GM18507 (cell line): ENCODE measurements at regions not wholly inside any gene's neighbourhood (a gene's known extent, or its start where the extent isn't known, plus 50 kb on each side); places are given as distances from the start of the nearest gene placed in this dataset.
"Not testable (repeated sequence)": the region's sequence is repeated elsewhere in the genome, so short reads cannot be mapped to it uniquely, and the experiment has no call there.

Experiments
- DNase-seq: peaks from one replicate; pipeline ENCODE4 v3.0.0; 2011; ENCODE audit warnings: low read depth; ENCODE audit not compliant: insufficient read length; ENCODE audit errors: extremely low spot score
- FAIRE-seq: peaks from 2 replicates; lab custom pipeline; 2011; peaks lifted over from hg19 to GRCh38; lab: Jason Lieb, UNC

- no peak for DNase-seq
- FAIRE-seq = no peak
These were observed 64.7 kb upstream of the SELENOP start for GRCh38 chr5:42876375-42876844.

- FAIRE-seq (no peak), DNase-seq (no peak)
These were observed 64.2 kb upstream of the SELENOP start for GRCh38 chr5:42875785-42876374.

- DNase-seq = no peak
- FAIRE-seq = no peak
These were observed 63.5 kb upstream of the SELENOP start for GRCh38 chr5:42875211-42875610.

GRCh38 chr5:42874621-42875198 lies 63.0 kb upstream of the SELENOP start:
- FAIRE-seq (no peak), DNase-seq (no peak)

GRCh38 chr5:42872865-42873264 lies 61.2 kb upstream of the SELENOP start:
- FAIRE-seq = no peak
- no peak for DNase-seq

GRCh38 chr5:42870882-42871418 lies 59.3 kb upstream of the SELENOP start:
- no peak for FAIRE-seq

GRCh38 chr5:42868417-42868816 lies 56.7 kb upstream of the SELENOP start:
- FAIRE-seq, DNase-seq: not testable (repeated sequence)

More at GRCh38 chr5:42870882-42871418, 59.3 kb upstream of the SELENOP start:
- DNase-seq = no peak

GRCh38 chr5:42864749-42865148 lies 53.1 kb upstream of the SELENOP start:
- FAIRE-seq, DNase-seq: not testable (repeated sequence)
